ENCODE measurements at regions not wholly inside any gene's neighbourhood (a gene's known extent, or its start where the extent isn't known, plus 50 kb on each side); places are given as distances from the start of the nearest gene placed in this dataset.

DNA sequence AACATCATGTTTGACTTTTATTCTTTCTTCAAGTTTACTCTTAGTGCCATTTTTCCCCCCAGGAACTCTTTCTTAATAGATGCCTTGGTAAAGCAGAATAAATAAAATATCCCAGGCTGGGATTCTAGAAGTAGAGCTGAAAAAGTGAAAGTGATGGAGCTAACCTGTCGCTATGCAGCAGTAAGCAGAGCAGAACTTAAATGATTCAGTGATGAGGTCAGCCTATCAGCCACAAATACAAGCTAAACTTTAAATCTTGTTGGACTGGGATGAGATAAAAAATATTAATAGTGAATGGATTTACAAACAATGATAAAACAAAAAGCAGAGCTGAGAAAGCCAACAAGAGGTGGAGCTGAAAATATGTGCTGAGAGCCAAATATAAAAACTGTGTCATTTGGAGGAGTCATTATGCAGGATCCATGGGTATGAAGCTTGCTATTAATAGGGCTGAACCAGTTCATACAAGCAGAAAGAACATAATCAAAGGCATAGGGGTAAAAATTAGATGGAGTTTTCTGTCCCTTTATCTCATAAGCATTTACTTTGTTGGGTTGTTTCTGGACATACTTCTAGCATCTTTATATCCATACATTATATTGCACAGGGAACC is 877.8 kb downstream of the EPHA7 start:
- DNase-seq (ENCODE audit: insufficient read length) (no peak), FAIRE-seq (no peak)

DNA sequence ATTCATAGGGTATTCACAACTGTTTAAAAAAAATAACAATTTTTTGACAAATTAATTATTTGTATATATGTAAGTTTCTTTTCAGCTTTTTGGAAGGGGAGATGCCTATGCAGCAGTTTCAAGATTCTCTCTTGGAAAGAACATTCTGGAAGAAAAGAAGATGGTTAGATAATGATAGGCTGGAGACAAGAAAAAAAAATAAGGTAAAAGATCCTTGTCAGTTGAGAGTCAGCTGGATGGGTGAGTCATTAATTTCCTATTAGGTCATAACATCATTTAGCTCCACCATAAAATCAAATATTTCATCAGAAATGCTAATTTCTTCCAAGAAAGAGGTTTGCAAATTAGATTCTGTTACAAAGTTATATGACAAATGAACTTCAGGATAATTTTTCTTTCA is 880.4 kb downstream of the EPHA7 start:
- no peak for DNase-seq (ENCODE audit: insufficient read length)
- no peak for FAIRE-seq
- TF ChIP-seq POLR2AphosphoS5 (IDR thresholded peaks at IDR 0.05; ENCODE audit: low read depth, low read length) (no peak), TAF1 (IDR thresholded peaks at IDR 0.05; ENCODE audit: borderline replicate concordance, low read depth, low read length) (no peak), POLR2A (IDR thresholded peaks at IDR 0.05; ENCODE audit: low read depth, low read length) (no peak)

More for the DNA sequence above, 877.8 kb downstream of the EPHA7 start:
- no peak for TF ChIP-seq TAF1 (IDR thresholded peaks at IDR 0.05; ENCODE audit: borderline replicate concordance, low read depth, low read length)
- no peak for TF ChIP-seq POLR2AphosphoS5 (IDR thresholded peaks at IDR 0.05; ENCODE audit: low read depth, low read length)
- TF ChIP-seq POLR2A (IDR thresholded peaks at IDR 0.05; ENCODE audit: low read depth, low read length): no peak

DNA sequence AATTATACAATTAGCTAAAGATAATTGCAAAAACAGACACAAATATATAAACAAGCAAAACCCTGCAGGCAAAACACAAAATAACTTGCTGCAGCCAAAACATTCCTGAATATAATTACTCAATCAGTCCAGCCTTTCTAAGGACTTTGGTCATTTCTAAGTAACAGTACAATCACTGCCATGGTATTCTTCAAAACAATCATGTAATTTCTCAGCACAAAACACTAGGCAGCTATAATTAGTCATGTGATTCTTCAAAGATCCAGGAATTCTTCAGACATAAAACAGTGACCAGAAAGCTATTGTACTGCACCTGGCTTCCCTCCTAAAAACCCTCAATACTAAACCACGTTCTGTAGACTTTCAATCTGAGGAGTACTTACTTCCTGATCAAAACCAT is 881.1 kb downstream of the EPHA7 start:
- FAIRE-seq: no peak
- TF ChIP-seq POLR2A (IDR thresholded peaks at IDR 0.05; ENCODE audit: low read depth, low read length): no peak
- no peak for TF ChIP-seq TAF1 (IDR thresholded peaks at IDR 0.05; ENCODE audit: borderline replicate concordance, low read depth, low read length)
- no peak for TF ChIP-seq POLR2AphosphoS5 (IDR thresholded peaks at IDR 0.05; ENCODE audit: low read depth, low read length)

DNA sequence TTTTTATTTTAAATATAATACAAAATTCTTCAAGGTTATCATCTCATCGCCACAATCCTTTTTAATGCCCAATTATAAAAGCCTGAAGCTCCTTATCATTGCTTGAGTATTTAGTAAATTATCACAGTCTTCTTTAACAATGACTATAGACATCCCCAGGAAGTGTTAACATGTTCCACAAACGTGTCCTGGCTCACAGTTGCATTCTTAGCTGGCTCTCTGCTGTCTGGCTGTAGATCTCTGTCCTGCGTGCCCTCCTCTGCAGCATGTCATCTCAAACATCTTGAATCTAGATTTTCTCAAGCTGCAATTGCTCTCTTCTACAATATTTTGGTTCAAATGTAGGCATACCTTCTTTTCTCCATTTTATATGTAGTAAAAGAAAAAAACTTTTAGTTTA is 885.2 kb downstream of the EPHA7 start:
- DNase-seq (ENCODE audit: insufficient read length): no peak
- no peak for TF ChIP-seq POLR2A (IDR thresholded peaks at IDR 0.05; ENCODE audit: low read depth, low read length)
- TF ChIP-seq POLR2AphosphoS5 (IDR thresholded peaks at IDR 0.05; ENCODE audit: low read depth, low read length): no peak
- TF ChIP-seq TAF1 (IDR thresholded peaks at IDR 0.05; ENCODE audit: borderline replicate concordance, low read depth, low read length): no peak
- FAIRE-seq: no peak

More for the DNA sequence above, 881.1 kb downstream of the EPHA7 start:
- DNase-seq (ENCODE audit: insufficient read length): no peak

DNA sequence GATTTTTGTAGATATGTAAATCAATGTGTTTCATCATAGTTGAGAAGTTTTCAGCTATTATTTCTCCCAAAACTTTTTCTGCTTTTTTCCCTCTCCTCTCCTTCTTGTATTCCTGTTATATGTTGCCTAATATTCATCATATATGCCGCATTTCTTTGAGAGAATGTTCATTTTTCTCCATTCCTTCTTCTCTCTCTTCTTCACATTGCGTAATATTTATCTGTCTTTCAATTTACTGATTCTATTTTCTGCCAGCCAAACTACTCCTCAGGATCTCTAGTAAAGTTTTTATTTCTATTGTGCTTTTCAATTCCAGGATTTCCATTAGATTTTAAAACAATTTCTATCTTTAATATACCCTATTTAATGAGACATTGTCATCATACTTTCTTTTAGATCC is 896.8 kb downstream of the EPHA7 start:
- DNase-seq (ENCODE audit: insufficient read length) (no peak), FAIRE-seq (no peak)
- no peak for TF ChIP-seq POLR2AphosphoS5 (IDR thresholded peaks at IDR 0.05; ENCODE audit: low read depth, low read length)
- no peak for TF ChIP-seq POLR2A (IDR thresholded peaks at IDR 0.05; ENCODE audit: low read depth, low read length)

DNA sequence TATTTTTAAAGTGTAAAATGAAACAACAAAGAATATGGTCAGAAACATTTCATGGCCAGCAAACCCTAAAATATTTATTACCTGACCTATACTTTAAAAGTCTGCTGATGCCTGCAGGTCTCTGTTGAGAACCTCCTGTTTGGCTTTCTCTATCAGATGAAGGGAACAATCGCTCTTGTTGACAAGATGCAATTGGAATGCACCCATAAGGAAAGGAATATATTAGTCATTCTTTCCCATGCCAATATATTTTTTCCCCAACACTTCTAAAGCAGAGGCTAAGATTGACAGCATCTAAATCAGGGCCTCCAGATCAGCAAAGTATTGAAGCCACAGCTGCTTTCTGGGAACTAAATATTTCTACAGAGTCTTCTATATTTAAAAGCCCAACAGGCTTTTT is 897.8 kb downstream of the EPHA7 start:
- FAIRE-seq: no peak

DNA sequence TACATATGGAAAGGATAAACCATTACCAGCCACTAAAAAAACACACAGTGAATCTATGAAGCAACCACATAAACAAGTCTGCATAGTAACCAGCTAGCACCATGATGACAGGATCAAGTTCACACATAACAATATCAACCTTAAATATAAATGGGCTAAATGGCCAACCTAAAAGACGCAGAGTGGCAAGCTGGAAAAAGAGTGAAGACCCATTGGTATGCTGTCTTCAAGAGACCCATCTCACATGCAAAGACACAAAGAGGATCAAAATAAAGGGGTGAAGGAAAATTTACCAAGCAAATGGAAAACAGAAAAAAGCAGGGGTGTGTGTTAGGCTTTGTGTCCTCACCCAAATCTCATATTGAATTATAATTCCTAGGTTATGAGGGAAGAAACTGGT is 909.2 kb downstream of the EPHA7 start:
- DNase-seq (ENCODE audit: insufficient read length) (no peak), FAIRE-seq (no peak)
- TF ChIP-seq POLR2AphosphoS5 (IDR thresholded peaks at IDR 0.05; ENCODE audit: low read depth, low read length) (no peak), POLR2A (IDR thresholded peaks at IDR 0.05; ENCODE audit: low read depth, low read length) (no peak), TAF1 (IDR thresholded peaks at IDR 0.05; ENCODE audit: borderline replicate concordance, low read depth, low read length) (no peak)

More for the DNA sequence above, 897.8 kb downstream of the EPHA7 start:
- no peak for DNase-seq (ENCODE audit: insufficient read length)
- no peak for TF ChIP-seq POLR2AphosphoS5 (IDR thresholded peaks at IDR 0.05; ENCODE audit: low read depth, low read length)
- TF ChIP-seq POLR2A (IDR thresholded peaks at IDR 0.05; ENCODE audit: low read depth, low read length): no peak
- no peak for TF ChIP-seq TAF1 (IDR thresholded peaks at IDR 0.05; ENCODE audit: borderline replicate concordance, low read depth, low read length)

DNA sequence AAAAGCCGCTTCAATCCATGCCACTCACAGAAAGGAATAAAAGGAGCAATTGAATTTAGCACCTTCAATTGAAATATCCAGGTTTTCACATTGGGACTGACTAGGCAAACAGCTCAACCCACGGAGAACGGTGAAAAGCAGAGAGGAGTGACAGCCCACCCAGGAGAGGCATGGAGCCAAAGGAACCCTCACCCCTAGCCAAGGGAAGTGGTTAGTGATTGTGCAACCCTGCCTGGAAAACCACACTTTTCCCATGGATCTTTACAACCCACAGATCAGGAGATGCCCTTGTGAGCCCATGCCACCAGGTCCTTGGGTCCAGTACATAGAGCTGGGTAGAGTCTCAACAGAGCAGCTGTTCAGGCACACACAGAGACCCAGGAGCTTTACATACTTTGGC is 911.8 kb downstream of the EPHA7 start:
- FAIRE-seq (no peak), DNase-seq (ENCODE audit: insufficient read length) (no peak)
- TF ChIP-seq POLR2AphosphoS5 (IDR thresholded peaks at IDR 0.05; ENCODE audit: low read depth, low read length): no peak
- no peak for TF ChIP-seq POLR2A (IDR thresholded peaks at IDR 0.05; ENCODE audit: low read depth, low read length)
- no peak for TF ChIP-seq TAF1 (IDR thresholded peaks at IDR 0.05; ENCODE audit: borderline replicate concordance, low read depth, low read length)

DNA sequence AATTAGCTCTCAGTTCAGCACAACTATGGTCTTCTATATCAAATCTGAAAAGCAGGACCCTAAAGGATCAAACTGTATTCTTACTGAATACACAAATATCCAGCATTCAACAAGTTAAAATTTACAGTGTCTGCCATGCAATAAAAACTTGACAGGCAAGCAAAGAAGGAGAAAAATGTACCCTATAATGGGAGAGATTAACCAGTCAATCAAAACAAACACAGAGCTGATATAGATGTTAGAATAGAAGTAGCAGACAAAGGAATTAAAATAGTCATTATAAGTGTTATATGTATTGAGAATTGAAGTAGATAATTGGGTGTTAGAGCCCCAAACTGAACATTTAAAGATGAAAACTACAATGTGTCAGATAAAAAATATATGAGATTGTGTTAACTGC is 914.9 kb downstream of the EPHA7 start:
- FAIRE-seq (no peak), DNase-seq (ENCODE audit: insufficient read length) (no peak)
- no peak for TF ChIP-seq POLR2AphosphoS5 (IDR thresholded peaks at IDR 0.05; ENCODE audit: low read depth, low read length)
- TF ChIP-seq TAF1 (IDR thresholded peaks at IDR 0.05; ENCODE audit: borderline replicate concordance, low read depth, low read length): no peak
- TF ChIP-seq POLR2A (IDR thresholded peaks at IDR 0.05; ENCODE audit: low read depth, low read length): no peak

DNA sequence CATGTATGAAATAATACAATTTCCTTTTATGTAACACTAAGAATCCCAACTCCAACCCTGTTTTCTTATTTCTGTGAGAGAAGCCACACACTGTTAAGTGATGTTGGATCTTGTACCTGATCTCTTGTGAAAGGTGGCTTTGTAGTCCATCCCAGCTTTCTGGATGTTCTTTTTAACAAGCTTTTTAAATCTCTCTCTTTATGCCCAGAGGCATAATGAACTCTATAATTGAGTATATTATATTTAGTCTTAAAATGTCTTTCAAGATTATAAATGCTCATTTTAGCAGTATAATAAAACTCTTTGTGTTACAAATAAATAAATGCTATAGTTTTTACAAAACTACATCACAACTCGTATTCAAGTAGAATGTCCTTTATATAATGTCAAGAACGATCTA is 922.1 kb downstream of the EPHA7 start:
- DNase-seq (ENCODE audit: insufficient read length): no peak

DNA sequence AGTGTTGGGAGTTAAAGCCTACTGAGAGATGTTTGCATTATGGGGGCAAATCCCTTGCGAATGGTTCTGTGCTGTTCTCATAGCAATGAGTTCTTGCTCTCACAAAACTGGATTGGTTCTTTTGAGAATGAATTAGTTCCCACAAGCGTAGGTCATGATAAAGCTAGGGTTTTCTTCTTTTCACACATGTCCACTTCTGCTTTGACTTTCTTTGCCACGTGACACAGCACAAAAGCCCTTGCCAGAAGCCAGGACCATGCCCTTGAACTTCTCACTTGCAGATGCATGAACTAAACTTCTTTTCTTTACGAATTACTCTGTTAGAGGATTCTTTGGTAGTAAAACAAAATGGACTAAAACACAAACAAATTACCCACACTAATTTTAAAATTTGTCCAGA is 922.8 kb downstream of the EPHA7 start:
- DNase-seq (ENCODE audit: insufficient read length): no peak
- TF ChIP-seq TAF1 (IDR thresholded peaks at IDR 0.05; ENCODE audit: borderline replicate concordance, low read depth, low read length) (no peak), POLR2A (IDR thresholded peaks at IDR 0.05; ENCODE audit: low read depth, low read length) (no peak), POLR2AphosphoS5 (IDR thresholded peaks at IDR 0.05; ENCODE audit: low read depth, low read length) (no peak)
- no peak for FAIRE-seq

More for the DNA sequence above, 922.1 kb downstream of the EPHA7 start:
- no peak for FAIRE-seq
- TF ChIP-seq TAF1 (IDR thresholded peaks at IDR 0.05; ENCODE audit: borderline replicate concordance, low read depth, low read length) (no peak), POLR2A (IDR thresholded peaks at IDR 0.05; ENCODE audit: low read depth, low read length) (no peak), POLR2AphosphoS5 (IDR thresholded peaks at IDR 0.05; ENCODE audit: low read depth, low read length) (no peak)

DNA sequence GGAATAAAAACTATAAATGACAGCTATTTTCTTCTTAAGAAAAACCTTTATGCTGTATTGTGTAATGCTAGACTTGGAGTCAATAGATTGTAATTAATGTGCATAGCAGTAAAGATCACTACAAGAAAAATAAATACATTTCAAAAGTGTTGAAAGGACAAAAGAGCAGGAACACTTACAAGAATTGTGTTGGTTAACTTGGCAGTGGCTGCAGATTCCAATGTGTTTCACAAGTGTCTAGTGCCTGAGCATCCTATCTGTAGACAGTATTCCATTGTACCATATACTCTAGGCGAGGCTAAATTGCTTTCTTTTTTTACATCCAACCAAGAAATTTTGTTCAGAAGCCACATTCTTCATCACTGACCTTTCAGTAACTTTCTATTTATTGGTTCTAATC is 924.1 kb downstream of the EPHA7 start:
- TF ChIP-seq TAF1 (IDR thresholded peaks at IDR 0.05; ENCODE audit: borderline replicate concordance, low read depth, low read length): no peak
- TF ChIP-seq POLR2AphosphoS5 (IDR thresholded peaks at IDR 0.05; ENCODE audit: low read depth, low read length): no peak
- no peak for TF ChIP-seq POLR2A (IDR thresholded peaks at IDR 0.05; ENCODE audit: low read depth, low read length)
- no peak for DNase-seq (ENCODE audit: insufficient read length)
- FAIRE-seq: no peak
